ENCODE measurements at regions not wholly inside any gene's neighbourhood (a gene's known extent, or its start where the extent isn't known, plus 50 kb on each side); places are given as distances from the start of the nearest gene placed in this dataset.

DNA sequence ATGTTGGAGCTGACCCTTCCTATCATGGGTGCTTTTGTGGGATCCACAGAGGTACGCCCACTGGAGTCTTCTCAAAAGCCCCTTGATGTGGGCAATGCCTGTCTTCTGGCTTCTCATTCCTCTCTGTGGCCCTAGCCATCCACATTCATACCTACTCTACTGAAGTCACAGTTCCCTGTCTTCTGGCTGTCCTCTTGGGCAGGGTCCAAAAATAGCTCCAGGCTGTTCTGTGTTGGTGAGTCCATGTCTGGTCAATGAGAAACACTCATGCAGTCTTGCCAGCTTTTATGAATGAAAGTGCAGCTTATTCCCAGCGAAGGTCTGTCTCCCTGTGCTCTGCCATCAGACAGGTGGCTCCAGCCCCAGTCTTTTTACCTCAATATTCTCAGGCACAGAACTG lies 135.9 kb upstream of the MDM1 start:
- no peak for TF ChIP-seq SPI1 (IDR thresholded peaks at IDR 0.05; ENCODE audit: borderline replicate concordance, low read depth)
- TF ChIP-seq, protein P1, sequence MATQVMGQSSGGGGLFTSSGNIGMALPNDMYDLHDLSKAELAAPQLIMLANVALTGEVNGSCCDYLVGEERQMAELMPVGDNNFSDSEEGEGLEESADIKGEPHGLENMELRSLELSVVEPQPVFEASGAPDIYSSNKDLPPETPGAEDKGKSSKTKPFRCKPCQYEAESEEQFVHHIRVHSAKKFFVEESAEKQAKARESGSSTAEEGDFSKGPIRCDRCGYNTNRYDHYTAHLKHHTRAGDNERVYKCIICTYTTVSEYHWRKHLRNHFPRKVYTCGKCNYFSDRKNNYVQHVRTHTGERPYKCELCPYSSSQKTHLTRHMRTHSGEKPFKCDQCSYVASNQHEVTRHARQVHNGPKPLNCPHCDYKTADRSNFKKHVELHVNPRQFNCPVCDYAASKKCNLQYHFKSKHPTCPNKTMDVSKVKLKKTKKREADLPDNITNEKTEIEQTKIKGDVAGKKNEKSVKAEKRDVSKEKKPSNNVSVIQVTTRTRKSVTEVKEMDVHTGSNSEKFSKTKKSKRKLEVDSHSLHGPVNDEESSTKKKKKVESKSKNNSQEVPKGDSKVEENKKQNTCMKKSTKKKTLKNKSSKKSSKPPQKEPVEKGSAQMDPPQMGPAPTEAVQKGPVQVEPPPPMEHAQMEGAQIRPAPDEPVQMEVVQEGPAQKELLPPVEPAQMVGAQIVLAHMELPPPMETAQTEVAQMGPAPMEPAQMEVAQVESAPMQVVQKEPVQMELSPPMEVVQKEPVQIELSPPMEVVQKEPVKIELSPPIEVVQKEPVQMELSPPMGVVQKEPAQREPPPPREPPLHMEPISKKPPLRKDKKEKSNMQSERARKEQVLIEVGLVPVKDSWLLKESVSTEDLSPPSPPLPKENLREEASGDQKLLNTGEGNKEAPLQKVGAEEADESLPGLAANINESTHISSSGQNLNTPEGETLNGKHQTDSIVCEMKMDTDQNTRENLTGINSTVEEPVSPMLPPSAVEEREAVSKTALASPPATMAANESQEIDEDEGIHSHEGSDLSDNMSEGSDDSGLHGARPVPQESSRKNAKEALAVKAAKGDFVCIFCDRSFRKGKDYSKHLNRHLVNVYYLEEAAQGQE (IDR thresholded peaks at IDR 0.05; ENCODE audit: insufficient replicate concordance, low read depth): no peak
- TF ChIP-seq CTCF (IDR thresholded peaks at IDR 0.05; ENCODE audit: insufficient read depth, low read length): no peak
- TF ChIP-seq POLR2AphosphoS5 (IDR thresholded peaks at IDR 0.05; ENCODE audit: low read depth): no peak
- no peak for TF ChIP-seq GABPA (IDR thresholded peaks at IDR 0.05; ENCODE audit: low read depth)
